Panc1 (cell line): ENCODE measurements at regions not wholly inside any gene's neighbourhood (a gene's known extent, or its start where the extent isn't known, plus 50 kb on each side); places are given as distances from the start of the nearest gene placed in this dataset.

Source experiments
- POLR2AphosphoS5 ChIP-seq: IDR thresholded peaks from 2 replicates; pipeline ENCODE4 v1.6.1; 2012; ENCODE audit warnings: mild to moderate bottlenecking, low read depth, low read length, moderate library complexity
- SIN3A ChIP-seq: IDR thresholded peaks from 2 replicates; pipeline ENCODE4 v1.6.1; 2012; ENCODE audit warnings: low read depth, mild to moderate bottlenecking, low read length, moderate library complexity, borderline replicate concordance; ENCODE audit not compliant: insufficient read depth
- TF ChIP-seq, protein P1 (sequence below): fragments of 450-650 bp; IDR thresholded peaks from 2 replicates; pipeline ENCODE4 v1.5.1; 2017; ENCODE audit warnings: mild to moderate bottlenecking
- TF ChIP-seq, protein P2 (sequence below), 2 experiments: IDR thresholded peaks; 2 replicates each; pipeline ENCODE4 v1.6.1; 2011 to 2012; ENCODE audit warnings: low read depth in 2 of 2, control low read depth in 1 of 2, low read length in 1 of 2, mild to moderate bottlenecking in 1 of 2, moderate library complexity in 1 of 2; ENCODE audit not compliant: insufficient read depth in 1 of 2

DNA sequence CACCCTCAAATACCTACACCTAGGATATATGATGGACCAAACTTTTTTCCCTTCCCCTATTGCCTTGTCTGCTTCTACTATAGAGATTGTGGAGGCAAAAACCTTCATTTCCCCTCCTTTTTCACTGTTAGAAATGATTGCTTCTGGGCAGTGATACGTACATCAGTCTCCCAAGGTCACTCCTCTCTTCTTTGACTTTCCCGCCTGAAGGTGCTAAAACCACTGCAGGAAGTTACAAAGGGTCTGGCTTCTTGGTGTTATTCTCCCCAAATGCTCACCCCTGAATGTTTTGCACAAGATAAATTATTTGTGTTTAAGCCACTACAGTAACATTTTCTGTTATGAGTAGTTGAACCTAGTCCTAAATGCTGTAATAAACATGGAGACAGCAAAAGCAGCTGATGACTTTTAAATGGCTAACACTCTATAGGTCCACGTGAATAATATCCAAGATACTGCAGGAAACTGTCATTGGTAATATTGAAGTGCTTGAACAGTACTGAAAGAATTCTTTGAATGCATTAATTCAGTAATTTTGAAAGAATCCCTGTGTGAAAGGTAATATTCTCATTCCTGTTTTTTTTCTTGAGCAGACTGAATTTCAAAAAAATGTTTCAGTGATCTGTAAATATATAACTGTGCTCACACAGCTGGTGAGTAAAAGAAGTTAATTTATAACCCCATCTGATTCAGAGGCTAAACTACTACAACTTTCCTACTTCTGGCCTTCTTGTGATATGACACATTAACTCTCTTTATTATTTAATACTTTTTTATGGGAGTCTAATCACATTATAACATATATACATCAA is 865.1 kb downstream of the EFNB2 start:
- TF ChIP-seq, protein P1, sequence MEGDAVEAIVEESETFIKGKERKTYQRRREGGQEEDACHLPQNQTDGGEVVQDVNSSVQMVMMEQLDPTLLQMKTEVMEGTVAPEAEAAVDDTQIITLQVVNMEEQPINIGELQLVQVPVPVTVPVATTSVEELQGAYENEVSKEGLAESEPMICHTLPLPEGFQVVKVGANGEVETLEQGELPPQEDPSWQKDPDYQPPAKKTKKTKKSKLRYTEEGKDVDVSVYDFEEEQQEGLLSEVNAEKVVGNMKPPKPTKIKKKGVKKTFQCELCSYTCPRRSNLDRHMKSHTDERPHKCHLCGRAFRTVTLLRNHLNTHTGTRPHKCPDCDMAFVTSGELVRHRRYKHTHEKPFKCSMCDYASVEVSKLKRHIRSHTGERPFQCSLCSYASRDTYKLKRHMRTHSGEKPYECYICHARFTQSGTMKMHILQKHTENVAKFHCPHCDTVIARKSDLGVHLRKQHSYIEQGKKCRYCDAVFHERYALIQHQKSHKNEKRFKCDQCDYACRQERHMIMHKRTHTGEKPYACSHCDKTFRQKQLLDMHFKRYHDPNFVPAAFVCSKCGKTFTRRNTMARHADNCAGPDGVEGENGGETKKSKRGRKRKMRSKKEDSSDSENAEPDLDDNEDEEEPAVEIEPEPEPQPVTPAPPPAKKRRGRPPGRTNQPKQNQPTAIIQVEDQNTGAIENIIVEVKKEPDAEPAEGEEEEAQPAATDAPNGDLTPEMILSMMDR = no peak
- TF ChIP-seq, protein P2, sequence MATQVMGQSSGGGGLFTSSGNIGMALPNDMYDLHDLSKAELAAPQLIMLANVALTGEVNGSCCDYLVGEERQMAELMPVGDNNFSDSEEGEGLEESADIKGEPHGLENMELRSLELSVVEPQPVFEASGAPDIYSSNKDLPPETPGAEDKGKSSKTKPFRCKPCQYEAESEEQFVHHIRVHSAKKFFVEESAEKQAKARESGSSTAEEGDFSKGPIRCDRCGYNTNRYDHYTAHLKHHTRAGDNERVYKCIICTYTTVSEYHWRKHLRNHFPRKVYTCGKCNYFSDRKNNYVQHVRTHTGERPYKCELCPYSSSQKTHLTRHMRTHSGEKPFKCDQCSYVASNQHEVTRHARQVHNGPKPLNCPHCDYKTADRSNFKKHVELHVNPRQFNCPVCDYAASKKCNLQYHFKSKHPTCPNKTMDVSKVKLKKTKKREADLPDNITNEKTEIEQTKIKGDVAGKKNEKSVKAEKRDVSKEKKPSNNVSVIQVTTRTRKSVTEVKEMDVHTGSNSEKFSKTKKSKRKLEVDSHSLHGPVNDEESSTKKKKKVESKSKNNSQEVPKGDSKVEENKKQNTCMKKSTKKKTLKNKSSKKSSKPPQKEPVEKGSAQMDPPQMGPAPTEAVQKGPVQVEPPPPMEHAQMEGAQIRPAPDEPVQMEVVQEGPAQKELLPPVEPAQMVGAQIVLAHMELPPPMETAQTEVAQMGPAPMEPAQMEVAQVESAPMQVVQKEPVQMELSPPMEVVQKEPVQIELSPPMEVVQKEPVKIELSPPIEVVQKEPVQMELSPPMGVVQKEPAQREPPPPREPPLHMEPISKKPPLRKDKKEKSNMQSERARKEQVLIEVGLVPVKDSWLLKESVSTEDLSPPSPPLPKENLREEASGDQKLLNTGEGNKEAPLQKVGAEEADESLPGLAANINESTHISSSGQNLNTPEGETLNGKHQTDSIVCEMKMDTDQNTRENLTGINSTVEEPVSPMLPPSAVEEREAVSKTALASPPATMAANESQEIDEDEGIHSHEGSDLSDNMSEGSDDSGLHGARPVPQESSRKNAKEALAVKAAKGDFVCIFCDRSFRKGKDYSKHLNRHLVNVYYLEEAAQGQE (IDR thresholded peaks at IDR 0.05; ENCODE audit: insufficient read depth in 1 of 2, low read depth in 2 of 2, low read length in 1 of 2) = no peak
- TF ChIP-seq POLR2AphosphoS5 (no peak), SIN3A (no peak)
